ENCODE measurements at regions not wholly inside any gene's neighbourhood (a gene's known extent, or its start where the extent isn't known, plus 50 kb on each side); places are given as distances from the start of the nearest gene placed in this dataset.
A peak's percentile ranks its signal among the peaks of the same experiment; 100 is the strongest.

DNA sequence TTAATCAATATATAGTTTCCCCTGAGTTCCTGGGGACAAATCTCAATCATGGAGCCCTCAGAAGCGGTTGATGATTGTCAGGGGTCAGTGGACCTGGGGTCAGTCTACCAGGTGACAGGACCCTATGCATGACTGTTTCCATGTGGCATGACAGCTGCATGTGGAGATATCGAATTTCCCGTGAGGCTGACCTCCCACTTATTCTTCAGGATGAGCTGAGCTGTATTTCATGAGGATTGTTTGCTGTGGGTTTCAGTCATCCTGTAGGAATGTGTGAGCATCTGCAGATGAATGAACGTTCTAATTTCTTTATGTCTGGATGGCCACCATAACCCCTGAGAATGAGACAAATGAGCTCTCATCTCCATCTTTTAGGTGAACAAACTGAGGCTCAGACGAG lies 93.0 kb upstream of the HES1 start:
- in situ Hi-C loops (cut with MboI; ENCODE audit: low pct_unique_long_range_greater_than_20kb, low sequenced_read_pairs, unreplicated experiment) = no loop called here
- no peak for DNase-seq (ENCODE audit: low spot score)
- TF ChIP-seq CTCF (IDR thresholded peaks at IDR 0.05; ENCODE audit: extremely low read depth, insufficient read depth, missing control alignments) = no peak

- DNase-seq (ENCODE audit: low spot score) = no peak
- in situ Hi-C loops (cut with MboI; ENCODE audit: low pct_unique_long_range_greater_than_20kb, low sequenced_read_pairs, unreplicated experiment) = no loop called here
- TF ChIP-seq CTCF (IDR thresholded peaks at IDR 0.05; ENCODE audit: extremely low read depth, insufficient read depth, missing control alignments) = no peak
These were observed 92.4 kb upstream of the HES1 start for GRCh38 chr3:194043516-194043915.

DNA sequence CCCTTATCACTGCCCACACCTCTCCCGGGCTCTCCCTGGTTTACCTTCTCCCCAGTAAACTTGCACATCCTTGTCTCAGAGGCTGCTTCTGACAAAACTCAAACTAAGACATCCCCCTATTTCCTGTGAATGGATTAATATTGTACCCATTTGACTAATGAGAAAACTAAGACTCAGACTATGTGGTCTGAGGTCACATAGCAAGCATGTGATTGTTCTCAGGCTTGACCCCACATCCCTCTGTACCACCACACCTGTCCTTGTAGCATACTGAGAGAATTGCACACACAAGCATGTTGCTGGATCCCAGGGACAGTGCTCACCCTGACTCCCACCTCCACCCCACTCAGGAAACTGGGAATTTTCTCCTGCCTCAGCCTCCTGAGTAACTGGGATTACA lies 90.7 kb upstream of the HES1 start:
- in situ Hi-C loops (cut with MboI; ENCODE audit: low pct_unique_long_range_greater_than_20kb, low sequenced_read_pairs, unreplicated experiment) = no loop called here
- no peak for TF ChIP-seq CTCF (IDR thresholded peaks at IDR 0.05; ENCODE audit: extremely low read depth, insufficient read depth, missing control alignments)
- DNase-seq (ENCODE audit: low spot score) = peak; percentile 45

DNA sequence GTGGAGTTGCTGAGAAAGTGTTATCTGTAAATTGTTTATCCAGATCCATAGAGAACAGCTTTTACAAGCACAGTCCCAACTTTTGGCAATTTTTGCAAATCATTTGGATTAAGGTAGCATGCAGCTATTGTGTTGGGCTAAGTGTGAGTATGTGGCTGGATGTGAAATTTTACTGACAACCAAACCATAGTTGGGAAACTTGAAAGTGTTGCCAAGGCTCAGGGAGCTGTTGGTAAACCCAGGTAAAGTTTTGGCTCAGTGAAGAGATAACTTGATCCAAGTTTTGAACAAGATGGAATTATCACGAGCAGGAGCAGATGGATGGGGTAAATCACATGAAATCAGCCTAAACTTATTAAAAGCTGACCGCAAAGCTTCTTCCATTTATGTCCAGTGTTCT lies 90.0 kb upstream of the HES1 start:
- no peak for TF ChIP-seq CTCF (IDR thresholded peaks at IDR 0.05; ENCODE audit: extremely low read depth, insufficient read depth, missing control alignments)
- no peak for DNase-seq (ENCODE audit: low spot score)
- in situ Hi-C loops (cut with MboI; ENCODE audit: low pct_unique_long_range_greater_than_20kb, low sequenced_read_pairs, unreplicated experiment) = no loop called here

GRCh38 chr3:194046531-194046930 lies 89.4 kb upstream of the HES1 start:
- no peak for TF ChIP-seq CTCF (IDR thresholded peaks at IDR 0.05; ENCODE audit: extremely low read depth, insufficient read depth, missing control alignments)
- in situ Hi-C loops (cut with MboI; ENCODE audit: low pct_unique_long_range_greater_than_20kb, low sequenced_read_pairs, unreplicated experiment) = no loop called here
- DNase-seq (ENCODE audit: low spot score) = no peak

GRCh38 chr3:194046995-194047645 lies 88.8 kb upstream of the HES1 start:
- in situ Hi-C loops (cut with MboI; ENCODE audit: low pct_unique_long_range_greater_than_20kb, low sequenced_read_pairs, unreplicated experiment) = no loop called here
- no peak for DNase-seq (ENCODE audit: low spot score)
- no peak for TF ChIP-seq CTCF (IDR thresholded peaks at IDR 0.05; ENCODE audit: extremely low read depth, insufficient read depth, missing control alignments)

DNA sequence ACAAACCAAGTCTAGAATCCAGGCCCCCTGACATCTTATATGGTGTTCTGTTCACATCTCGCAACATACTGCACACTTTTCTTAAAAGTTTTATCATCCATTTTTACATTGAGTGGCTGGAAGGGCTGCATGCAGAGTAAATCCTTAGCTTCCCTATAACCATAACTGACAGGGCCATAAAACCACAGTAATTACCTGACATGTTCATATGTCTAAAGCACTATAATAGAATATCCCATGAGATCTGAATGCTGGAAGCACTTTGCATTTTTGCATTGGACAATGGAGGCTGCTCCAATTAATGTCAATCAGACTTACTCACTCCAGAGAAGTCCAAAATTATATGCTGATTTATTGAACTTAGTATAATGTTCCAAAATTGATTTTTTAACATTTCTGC lies 86.6 kb upstream of the HES1 start:
- DNase-seq (ENCODE audit: low spot score) = no peak
- in situ Hi-C loops (cut with MboI; ENCODE audit: low pct_unique_long_range_greater_than_20kb, low sequenced_read_pairs, unreplicated experiment) = no loop called here

More for the DNA sequence above, 86.6 kb upstream of the HES1 start:
- no peak for TF ChIP-seq CTCF (IDR thresholded peaks at IDR 0.05; ENCODE audit: extremely low read depth, insufficient read depth, missing control alignments)

Data from GM13977 (cell line).